ENCODE measurements at regions not wholly inside any gene's neighbourhood (a gene's known extent, or its start where the extent isn't known, plus 50 kb on each side); places are given as distances from the start of the nearest gene placed in this dataset.

- TF ChIP-seq E2F5 (CRISPR knock-in tag; IDR thresholded peaks at IDR 0.05) (no peak), ZMAT4 (CRISPR knock-in tag; IDR thresholded peaks at IDR 0.05) (no peak), ATF2 (CRISPR knock-in tag; IDR thresholded peaks at IDR 0.05; ENCODE audit: borderline replicate concordance, low read depth) (no peak), USF2 (CRISPR knock-in tag; IDR thresholded peaks at IDR 0.05) (no peak), PREB (CRISPR knock-in tag; IDR thresholded peaks at IDR 0.05; ENCODE audit: borderline replicate concordance) (no peak), GRHL2 (CRISPR knock-in tag; IDR thresholded peaks at IDR 0.05; ENCODE audit: insufficient replicate concordance, severe bottlenecking) (no peak), ESRRA (CRISPR knock-in tag; IDR thresholded peaks at IDR 0.05; ENCODE audit: borderline replicate concordance) (no peak), USF1 (CRISPR knock-in tag; IDR thresholded peaks at IDR 0.05) (no peak), CTCF (IDR thresholded peaks at IDR 0.05) (no peak), RELA (CRISPR knock-in tag; IDR thresholded peaks at IDR 0.05; ENCODE audit: borderline replicate concordance) (no peak)
These were observed 134.2 kb downstream of the LMO4 start (continued) for GRCh38 chr1:87462894-87463293.

GRCh38 chr1:87464022-87464490 lies 135.4 kb downstream of the LMO4 start:
- POLR2A ChIA-PET = interaction anchor here (0.6 to 1.0 kb wide), 2 partner anchors 17 to 393 kb away, joined by 3 to 6 read pairs; no protein-coding TSS in a partner anchor
- no peak overlapping the region for H3K27ac Mint-ChIP-seq
- peak; percentile 79 for ATAC-seq
- no peak for TF ChIP-seq ZNF425 (CRISPR knock-in tag; conservative IDR thresholded peaks at IDR 0.05)
- TF ChIP-seq E2F4 (CRISPR knock-in tag; IDR thresholded peaks at IDR 0.05; ENCODE audit: borderline replicate concordance, low read depth) = no peak
- TF ChIP-seq ZNF317 (CRISPR knock-in tag; IDR thresholded peaks at IDR 0.05; ENCODE audit: borderline replicate concordance, low read depth) = no peak
- no peak for TF ChIP-seq ZNF423 (CRISPR knock-in tag; IDR thresholded peaks at IDR 0.05)
- TF ChIP-seq CDX4 (CRISPR knock-in tag; IDR thresholded peaks at IDR 0.05; ENCODE audit: borderline replicate concordance) = no peak
- TF ChIP-seq AR (CRISPR knock-in tag; IDR thresholded peaks at IDR 0.05) = no peak
- no peak for TF ChIP-seq FOXP1 (CRISPR knock-in tag; IDR thresholded peaks at IDR 0.05; ENCODE audit: borderline replicate concordance)
- TF ChIP-seq CREM (CRISPR knock-in tag; IDR thresholded peaks at IDR 0.05) = no peak
- no peak for TF ChIP-seq GRHL2 (CRISPR knock-in tag; IDR thresholded peaks at IDR 0.05; ENCODE audit: insufficient replicate concordance, severe bottlenecking)

More at GRCh38 chr1:87464022-87464490, 135.4 kb downstream of the LMO4 start:
- Mint-ChIP-seq H3K4me1 (peaks cover 31% of the 10 kb centered on the region), H3K9me3 (peaks cover 17% of the 10 kb centered on the region), H3K36me3 (peaks cover 16% of the 10 kb centered on the region), H3K4me3 (no peak overlapping the region), H3K27me3 (ENCODE audit: low read depth) (peaks cover 3% of the 10 kb centered on the region; the same call in 1 of the 2 replicates)
- CTCF ChIA-PET = interaction anchor here (0.8 to 1.0 kb wide), 2 partner anchors 14 to 138 kb away, joined by 4 read pairs; no protein-coding TSS in a partner anchor
- no peak for DNase-seq (ENCODE audit: low spot score)
